COLO668 (cell line): ENCODE measurements at regions not wholly inside any gene's neighbourhood (a gene's known extent, or its start where the extent isn't known, plus 50 kb on each side); places are given as distances from the start of the nearest gene placed in this dataset.
"Not testable (repeated sequence)": the region's sequence is repeated elsewhere in the genome, so short reads cannot be mapped to it uniquely, and the experiment has no call there.

Source experiments
- DNase-seq: peaks from one replicate; lab custom pipeline; 2025; ENCODE audit not compliant: unreplicated experiment; lab: John Stamatoyannopoulos, UW

DNA sequence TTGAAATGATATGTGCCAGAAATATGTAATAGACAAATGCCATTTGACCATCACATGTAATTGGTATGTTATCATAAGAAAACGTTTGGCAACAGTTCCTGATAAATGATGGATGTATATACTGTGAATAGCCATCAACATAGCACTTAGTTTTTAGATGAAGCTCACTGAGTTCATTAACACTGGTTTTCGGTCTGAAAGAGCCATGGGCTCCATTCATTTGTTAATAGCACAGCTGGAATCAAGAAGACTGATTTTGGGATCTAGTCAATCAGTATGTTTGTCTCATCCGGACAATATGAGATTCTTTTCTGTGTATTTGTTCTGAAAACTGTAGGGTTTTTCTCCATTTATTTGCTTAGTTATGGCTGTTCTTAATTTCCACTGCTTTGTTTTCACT lies 413.5 kb upstream of the CLINT1 start:
- no peak for DNase-seq

DNA sequence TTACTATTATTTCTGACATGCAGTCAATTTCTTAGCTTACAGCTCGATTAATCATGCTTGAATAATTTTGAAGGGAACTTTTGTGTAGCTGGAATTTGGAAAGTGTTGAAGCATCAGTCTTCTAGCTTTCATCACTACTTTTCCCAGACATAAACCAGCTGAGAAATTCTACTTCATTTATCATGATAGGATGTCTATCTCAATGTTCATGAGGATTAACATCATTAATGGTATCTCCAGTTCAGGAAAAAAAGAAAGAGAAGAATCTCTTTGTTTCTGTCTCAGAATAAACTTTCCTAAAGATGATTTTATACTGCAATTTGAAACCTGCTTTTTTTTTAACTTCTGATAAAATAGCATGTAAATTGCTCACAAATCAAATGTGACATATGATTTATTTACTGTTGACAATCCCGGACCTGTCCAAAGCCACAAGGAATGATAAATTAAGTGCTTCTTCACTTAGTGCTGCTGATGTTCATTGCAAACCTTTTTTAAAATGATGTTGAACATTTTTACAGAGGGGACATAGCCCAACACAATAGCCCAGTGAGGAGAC lies 412.1 kb upstream of the CLINT1 start:
- no peak for DNase-seq

DNA sequence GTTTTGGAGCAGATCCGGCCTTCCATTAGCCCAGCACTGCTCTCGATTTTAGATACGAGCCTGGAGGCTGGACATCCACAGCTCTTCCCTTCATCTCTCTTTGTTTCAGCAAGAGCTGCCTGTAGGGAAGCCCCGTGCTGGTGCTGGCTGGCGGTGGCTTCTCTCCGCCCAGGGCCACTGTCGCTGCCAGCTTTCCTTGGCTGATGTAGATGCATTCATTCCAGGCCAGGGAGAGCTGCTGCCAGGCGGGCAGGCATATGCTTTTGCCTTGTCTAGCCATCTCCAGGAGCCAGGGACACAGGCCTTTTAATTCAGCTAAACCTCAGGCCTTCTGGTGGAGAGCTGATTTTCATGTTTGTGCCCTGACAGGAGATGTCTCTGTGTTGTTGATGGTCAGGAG lies 409.3 kb upstream of the CLINT1 start:
- DNase-seq = no peak

DNA sequence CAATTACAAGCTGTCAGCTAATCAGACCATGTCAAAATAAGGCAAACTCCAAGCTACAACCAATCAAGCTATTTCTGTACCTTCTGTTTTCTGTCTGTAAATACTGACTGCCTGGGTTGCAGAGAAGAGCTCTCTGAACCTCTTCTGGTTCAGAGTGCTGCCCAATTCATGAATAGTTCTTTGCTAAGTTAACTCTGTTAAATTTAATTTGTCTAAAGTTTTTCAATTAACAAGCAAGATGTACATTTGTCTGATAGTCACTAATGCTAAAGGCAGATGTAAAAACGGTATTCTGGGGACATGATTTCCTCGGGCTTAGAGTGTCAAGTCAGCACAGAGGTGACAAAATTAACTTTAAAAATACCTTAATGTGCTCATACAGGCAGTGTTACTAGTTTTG lies 408.3 kb upstream of the CLINT1 start:
- no peak for DNase-seq

DNA sequence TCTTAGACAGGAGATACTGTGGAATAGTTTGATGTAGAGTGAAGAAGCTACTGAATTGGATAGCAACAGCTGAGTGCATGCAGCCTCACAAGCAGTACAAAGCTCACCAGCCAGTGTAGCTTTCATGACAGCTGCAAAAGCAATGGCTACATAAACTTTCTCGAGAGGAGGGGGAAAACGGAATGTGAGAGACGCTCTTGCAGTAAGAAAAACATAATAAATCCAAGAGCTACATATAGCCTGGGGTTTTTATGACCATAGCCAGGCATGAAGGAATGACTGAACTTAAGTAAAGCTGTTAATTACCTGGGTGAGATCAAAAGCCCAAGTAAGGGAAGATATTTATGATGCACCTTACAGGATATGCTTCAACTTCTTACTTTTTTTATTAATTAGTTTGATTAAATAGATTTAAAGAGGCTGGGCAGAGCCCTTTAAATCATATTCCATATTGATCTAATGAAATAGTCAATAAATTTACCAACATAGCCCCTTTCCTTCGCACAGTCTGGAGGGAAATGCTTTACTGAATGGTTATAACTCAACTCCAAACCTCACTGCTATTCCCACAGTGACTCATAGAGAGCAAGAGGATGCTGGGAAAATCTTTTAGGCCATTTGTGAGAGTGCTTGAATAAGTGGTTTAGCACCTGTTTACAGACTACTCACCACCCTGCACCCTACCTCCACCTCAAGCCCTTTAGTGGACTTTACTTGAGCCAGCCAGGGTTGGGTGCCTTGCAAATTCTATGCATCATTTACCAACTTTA lies 407.2 kb upstream of the CLINT1 start:
- no peak for DNase-seq

DNA sequence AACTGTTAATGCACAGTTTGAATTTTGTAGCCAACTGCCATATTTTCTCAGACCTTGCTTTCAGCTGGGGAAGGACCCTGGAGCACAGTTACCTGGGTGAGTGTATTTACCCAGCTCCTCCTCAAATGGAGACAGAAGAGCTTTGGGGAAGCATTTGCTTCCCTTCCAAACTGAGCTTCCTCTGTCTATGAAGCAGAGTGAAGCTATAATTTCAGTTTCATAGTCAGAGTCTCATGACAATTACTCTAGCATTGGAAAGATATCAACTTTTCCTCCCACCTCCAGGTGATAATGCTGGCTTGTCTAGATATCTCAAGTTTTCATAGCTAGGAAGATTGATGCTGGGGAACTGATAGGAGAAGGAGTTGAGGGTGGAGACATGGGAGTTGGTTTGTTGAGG lies 406.4 kb upstream of the CLINT1 start:
- no peak for DNase-seq

DNA sequence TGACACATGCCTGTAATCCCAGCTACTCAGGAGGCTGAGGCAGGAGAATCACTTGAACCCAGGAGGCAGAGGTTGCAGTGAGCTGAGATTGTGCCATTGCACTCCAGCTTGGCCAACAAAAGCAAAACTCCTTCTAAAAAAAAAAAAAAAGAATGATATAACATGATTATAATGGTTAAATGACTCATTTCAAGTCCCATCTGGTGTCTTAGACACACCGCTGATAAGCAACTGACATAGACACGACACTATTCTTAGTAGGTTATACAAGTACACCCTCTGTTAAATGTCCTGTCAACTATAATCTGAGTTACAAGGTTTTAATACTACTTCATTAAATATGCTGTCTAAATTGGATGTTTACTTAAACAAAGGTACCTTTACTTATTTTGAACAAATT lies 405.3 kb upstream of the CLINT1 start:
- DNase-seq = no peak

DNA sequence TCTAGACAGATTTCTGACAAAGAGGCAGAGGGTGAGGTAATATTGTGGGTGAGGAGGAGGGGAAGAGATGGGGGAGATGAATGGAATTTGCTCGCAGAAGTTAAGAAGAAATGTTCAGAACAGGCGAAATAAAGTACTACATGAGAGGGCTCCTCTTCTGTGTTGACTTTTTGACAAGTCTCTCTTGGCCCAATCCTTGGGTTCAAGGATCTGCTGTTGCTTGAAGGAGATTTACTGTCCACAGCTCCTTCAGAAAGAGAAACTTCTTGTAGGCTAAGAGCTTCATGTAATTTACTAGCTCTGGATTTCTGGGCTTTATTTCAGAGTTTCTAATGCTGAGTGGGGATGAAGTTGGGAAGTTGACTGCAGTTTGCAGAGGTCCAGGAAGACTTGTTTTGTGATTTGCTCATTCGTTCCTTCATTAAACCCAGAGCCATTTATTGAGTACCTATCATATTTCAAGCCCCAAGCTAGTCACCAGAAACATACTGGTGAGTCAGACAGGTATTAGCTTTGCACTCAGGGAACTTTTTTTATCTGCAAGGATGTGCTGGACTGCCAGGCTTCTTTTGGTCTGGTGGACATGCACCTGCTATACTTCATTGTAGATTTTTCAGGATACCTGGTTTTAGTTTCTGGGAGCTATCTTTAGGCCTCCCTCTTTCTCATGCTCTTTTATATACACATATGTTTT lies 402.9 kb upstream of the CLINT1 start:
- DNase-seq = no peak

DNA sequence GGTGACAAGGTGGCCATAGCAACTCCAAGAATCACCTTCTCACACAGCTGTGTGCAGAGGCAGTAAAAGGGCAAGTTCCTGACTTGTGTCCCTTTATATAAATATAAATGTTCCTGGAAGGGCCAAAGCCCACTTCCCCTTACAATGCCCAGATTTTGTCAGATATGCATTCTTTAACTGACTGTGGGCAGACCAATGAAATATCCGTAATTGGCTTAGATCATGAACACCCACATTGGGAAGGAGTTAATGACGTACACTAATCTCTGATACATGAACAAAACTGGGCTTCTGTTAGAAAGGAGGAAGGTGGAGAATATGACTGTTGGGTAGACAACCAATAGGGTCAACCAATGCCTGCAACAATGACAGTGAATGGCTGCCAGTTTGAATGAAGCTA lies 397.2 kb upstream of the CLINT1 start:
- no peak for DNase-seq

DNA sequence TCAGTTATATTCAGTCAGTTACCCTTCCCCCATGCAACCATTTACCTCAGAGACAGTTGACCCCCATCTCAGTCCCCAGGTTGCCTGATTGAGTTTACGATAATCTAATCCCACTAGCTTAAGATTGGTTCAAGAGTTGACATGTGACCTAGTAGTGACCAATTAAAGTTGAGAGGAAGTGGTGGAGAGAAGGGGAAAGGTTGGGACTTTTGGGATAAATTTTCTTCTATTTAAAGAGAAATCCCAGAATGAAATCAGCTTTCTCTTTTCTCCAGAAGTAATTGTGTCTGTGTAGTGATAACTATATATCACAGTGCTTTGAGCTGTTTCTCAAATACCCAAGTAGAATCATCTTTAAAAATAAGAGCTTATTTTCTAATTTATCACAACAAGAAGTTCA lies 396.7 kb upstream of the CLINT1 start:
- no peak for DNase-seq

DNA sequence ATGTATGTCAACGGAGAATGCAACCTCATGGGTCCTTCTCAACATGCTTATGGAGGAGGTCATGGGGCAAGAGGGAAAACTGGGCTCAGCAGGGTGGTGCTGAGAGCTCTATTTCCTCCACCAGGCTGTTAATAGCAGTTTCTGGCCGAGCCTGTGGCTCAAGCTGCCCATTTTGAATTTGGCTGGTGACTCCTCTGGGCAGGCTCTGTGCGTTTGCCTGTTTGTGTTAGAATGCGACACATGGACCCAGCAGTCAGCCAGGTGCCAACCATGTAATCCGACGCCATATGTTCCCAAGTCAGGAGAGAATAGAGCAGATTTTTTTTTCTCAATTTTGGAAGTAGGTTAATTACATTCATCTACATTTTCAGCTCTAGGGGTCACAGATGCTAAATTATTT lies 387.7 kb upstream of the CLINT1 start:
- DNase-seq = no peak

DNA sequence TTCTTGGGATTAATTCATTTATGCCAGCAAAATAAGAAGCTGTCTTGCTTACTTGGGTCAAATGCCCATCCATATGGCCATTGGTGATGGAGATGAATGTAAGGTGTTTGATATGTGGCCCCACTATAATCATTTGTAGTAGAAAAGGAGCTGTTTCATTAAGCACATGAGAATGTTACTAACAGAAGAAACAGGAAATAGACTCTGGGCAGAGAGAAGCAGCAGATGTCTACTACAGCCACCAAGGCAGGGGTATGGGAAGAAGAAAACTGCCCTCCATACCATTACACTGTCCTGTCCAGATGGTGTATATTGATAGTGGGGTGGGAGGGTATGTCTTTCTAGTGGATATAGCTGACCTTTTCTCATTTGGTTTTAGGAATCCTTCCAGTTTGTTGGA lies 386.6 kb upstream of the CLINT1 start:
- DNase-seq = no peak

DNA sequence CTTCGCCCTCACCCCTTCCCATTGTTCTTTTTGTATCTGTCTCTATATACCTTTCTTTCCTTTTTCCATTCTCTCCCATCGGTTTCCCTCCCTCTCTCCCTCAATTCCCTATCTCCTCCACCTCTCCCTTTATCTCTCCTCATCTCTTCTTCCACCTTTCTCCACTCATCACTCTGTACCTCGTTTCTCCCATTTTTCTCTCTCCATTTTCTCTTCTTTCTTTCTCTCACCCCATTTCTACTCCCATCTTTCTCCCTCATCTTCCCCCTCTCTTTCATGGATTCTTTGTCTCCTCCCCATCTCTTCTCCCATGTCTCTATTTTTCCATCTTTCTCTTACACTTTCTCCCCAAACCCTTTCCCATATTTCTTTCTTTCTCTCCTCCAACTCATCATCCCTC lies 385.9 kb upstream of the CLINT1 start:
- DNase-seq = no peak

DNA sequence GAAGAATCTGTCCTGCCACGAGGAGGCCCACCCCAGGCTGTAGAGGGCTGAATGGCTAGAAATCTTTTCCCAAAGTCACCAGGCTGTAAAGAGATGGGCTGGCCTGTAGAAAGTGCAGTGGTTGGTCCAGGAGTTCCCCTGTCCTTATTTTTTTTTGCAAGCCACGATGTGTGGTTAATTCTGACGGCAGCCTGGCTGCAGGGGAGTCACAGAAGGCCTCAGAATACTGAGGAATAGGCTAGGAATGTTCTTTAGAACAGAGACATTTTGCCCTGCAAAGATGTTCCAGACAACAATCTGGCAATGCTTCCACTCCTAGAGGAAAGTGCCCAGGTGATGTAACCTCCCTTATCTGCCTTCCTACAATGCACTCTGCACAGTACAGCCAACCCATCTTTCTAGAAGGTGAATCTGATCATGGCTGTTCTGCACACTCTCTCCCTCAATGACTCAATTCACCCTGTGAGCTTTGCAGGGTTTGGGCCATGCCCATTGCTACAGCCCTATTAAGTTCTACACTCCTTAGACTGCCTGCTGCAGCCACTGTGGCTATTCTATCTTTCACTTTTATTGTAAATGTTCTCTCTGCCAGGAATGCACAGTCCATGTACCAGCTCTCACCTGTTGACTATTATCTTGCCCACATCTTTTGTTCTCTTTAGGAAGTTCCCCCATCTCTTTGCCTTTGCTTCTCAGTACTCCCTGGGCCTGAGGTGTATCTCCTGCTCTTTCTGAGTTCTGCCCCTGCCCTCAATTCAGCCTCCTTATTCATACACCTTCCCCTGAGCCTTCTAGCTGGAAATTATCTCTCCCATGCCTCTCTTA lies 377.8 kb upstream of the CLINT1 start:
- DNase-seq = no peak

DNA sequence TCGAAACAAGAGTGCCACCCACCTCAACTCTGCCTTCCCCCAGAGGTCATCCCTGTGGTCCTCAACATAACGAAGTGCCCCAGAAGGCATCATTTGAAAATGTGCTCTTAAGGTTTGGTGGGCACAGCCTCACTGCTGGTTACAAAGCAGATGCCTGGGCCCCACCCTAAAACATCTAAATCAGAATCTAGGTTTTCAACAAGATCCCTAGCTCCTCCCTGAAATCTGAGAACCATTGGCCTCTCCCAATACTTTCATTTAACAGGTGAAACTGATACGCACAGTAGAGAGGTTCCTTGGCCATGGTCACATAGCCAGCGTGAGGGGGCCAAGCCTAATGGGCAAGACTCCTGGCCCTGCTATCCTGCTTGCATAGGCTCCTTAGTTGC lies 376.2 kb upstream of the CLINT1 start:
- DNase-seq = no peak

DNA sequence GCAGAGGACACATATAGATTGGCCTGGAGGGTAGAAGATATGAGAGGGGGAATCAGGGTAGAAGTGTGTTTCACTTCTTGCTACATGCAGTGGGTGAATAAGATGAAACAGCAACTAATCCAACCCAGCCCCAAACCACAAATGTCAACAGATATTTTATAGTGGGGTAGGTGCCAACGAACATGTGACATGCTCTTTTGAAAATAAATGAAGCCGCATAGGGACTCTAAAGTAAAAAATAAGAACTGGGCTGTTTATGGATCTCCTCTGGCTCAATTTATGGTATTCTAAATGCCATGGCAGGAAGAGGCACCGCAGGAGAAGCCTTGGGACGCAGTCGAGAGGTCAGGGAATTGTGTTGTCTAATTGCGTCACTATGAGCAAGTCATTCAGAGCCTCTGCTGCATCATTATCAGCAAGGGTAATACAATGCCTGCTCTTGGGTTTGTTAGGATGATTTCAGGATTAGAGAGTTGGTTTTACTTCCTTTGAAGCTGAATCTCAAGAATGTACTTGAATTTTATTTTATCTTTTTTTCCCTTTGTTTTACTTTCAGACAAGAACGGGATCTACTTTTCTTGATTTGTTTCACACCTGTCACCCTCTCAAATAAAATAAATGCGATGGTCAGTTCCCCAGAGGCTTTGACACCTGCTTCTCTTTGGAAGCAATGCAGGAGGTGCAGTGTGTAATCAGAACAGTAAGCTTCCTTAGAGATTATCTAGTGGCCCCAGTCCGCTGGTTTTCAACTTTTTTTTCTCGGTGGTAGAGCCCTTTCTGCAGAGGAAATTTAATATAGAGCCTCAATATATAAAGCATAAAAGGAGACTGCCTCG lies 375.6 kb upstream of the CLINT1 start:
- no peak for DNase-seq

DNA sequence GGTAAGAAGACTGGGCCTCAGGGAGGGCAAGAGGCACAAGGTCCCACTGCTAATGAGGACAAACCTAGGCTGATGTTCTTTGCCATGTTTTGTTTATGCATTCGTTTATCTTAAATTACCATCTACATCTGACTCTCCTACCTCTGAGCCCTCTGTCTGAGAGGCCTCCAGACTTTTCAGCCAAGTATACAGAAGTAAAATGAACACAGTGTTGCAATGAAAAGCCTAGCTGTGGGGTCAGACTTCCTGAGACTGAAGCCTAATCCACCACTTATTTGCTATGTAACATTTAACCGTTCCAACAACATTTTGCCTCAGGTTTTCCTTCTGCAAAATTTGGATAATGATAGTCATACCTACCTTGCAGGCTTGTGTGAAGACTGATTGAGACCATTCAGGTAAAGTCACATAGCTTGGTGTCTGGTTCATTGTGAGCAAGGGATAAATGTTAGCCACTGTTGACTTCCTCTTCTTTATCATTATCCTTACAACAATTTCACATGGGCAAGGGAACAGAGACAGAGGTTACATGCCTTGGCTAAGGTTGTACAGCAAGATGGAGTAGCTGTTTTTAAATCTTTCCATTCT lies 374.9 kb upstream of the CLINT1 start:
- no peak for DNase-seq

DNA sequence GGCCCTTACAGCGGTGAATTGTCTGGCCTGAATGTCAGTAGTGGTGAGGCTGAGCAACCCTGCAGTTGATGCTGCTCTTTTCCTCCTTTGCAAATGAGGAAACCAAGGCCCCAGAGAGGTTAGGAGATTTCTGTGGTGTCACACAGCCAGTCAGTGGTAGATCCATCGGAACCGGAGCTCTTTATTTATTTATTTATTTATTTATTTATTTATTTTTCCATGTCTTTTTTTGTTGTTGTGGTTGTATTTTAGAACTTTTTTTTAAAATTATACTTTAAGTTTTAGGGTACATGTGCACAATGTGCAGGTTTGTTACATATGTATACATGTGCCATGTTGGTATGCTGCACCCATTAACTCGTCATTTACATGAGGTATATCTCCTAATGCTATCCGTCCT lies 368.4 kb upstream of the CLINT1 start:
- not testable (repeated sequence) for DNase-seq

DNA sequence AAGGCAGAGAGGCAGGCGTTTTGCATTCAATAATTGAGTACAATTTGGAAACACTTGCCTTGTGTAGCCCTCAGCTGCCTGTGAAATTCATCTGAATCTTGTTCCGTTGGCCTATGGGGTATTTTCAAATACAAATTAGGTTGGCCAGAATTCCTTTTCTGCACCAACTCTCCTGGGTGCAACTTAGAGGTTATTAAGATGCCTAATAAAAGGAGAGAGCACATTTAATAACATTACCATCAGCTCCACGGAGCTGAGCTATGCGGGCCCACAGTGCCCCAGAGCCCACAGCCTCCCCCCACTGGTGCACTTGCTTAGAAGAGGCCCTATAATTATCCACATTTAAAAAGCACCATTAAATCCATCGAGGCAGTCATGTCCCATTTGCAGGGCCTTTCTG lies 367.6 kb upstream of the CLINT1 start:
- DNase-seq = no peak

DNA sequence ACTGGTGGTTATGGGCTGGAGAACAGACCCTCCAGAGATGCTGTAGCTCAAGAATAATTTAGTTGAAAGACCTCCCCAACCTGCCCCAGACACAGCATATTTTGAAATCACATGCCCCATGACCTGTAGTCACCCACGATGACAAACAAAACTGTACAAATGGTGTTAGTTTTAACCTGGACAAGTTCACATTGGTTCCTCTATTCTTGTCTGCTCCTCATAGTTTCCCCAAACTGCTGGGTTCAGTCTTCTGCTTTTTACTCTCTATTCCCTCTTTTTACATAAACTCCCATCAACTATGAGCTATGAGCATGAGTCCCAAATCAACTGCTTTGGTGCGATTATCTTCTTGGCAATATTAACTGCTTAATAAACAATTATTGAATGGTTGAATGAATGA lies 365.3 kb upstream of the CLINT1 start:
- no peak for DNase-seq
